Adrenal gland (tissue), 9 donors: ENCODE measurements at regions not wholly inside any gene's neighbourhood (a gene's known extent, or its start where the extent isn't known, plus 50 kb on each side); places are given as distances from the start of the nearest gene placed in this dataset.

Experiments
- DNase-seq, 7 donors: peaks; one replicate each; pipeline ENCODE4 v3.0.0-alpha.2; 2019 to 2020
- H3K27ac ChIP-seq, 5 donors: fragments of 200-600 bp; sonication (generic) in 4 of 5; 1 replicate in 3 of 5; 2 replicates in 2 of 5; pipeline versions ENCODE4 v1.5.1 to v1.8.0; 2016 to 2020; ENCODE audit warnings: mild to moderate bottlenecking in 1 of 5
- H3K27me3 ChIP-seq: fragments of 200-600 bp; 2 replicates; pipeline ENCODE4 v1.8.0; 2021
- H3K36me3 ChIP-seq, 2 donors: fragments of 200-600 bp; replicated peaks in 1 of 2; 1 replicate in 1 of 2; 2 replicates in 1 of 2; pipeline versions ENCODE4 v1.5.1 to v1.8.0; 2018 to 2022
- H3K4me1 ChIP-seq, 2 donors: fragments of 200-600 bp; replicated peaks in 1 of 2; 1 replicate in 1 of 2; 2 replicates in 1 of 2; pipeline versions ENCODE4 v1.5.1 to v1.8.0; 2018 to 2021
- H3K4me3 ChIP-seq, 4 donors: fragments of 200-600 bp; sonication (generic) in 3 of 4; one replicate each; pipeline ENCODE4 v1.5.1; 2016 to 2018
- H3K9me3 ChIP-seq, 3 donors: fragments of 200-600 bp; sonication (generic) in 1 of 3; replicated peaks in 1 of 3; 1 replicate in 2 of 3; 2 replicates in 1 of 3; pipeline versions ENCODE4 v1.5.1 to v1.8.0; 2016 to 2021
- POLR2A ChIP-seq, 2 donors: fragments of 450-650 bp; IDR thresholded peaks; one replicate each; pipeline ENCODE4 v1.6.1; 2017; ENCODE audit warnings: antibody characterized with exemption in 2 of 2, mild to moderate bottlenecking in 2 of 2, moderate library complexity in 1 of 2
- WGBS, 4 donors: extraction: QIAGEN DNeasy Blood & Tissue Kit in 2 of 4; methylation state at CpG; one replicate each; pipeline versions ENCODE4 v1.1.5 to v1.1.7; 2013 to 2017; 5-methylcytosine and 5-hydroxymethylcytosine counted together
- intact Hi-C, 2 donors: fragments of 100-400 bp; cut with DNase I; formaldehyde crosslinking; loops; one replicate each; pipeline versions ENCODE4 v1.14.1 to v1.15.0; 2022 to 2023
- TF ChIP-seq, protein P1 (sequence below), 6 experiments: fragments of 450-650 bp in 4 of 6; fragments of 200-600 bp in 2 of 6; sonication (generic) in 1 of 6; IDR thresholded peaks; 1 replicate in 5 of 6; 2 replicates in 1 of 6; pipeline versions ENCODE4 v1.5.1 to v1.8.0; 2016 to 2021; ENCODE audit warnings: antibody characterized with exemption in 6 of 6, mild to moderate bottlenecking in 2 of 6, moderate library complexity in 1 of 6
- donor health status: healthy with polysubstance abuse.
- donor health status: Bipolar disorder and iron deficiency.
- donor health status: DM: yes; HTN: yes; CAD: no.
- donor health status: DM: no; HTN: no; CAD: no.
- donor health status: DM: no; HTN: no; CAD: no.

DNA sequence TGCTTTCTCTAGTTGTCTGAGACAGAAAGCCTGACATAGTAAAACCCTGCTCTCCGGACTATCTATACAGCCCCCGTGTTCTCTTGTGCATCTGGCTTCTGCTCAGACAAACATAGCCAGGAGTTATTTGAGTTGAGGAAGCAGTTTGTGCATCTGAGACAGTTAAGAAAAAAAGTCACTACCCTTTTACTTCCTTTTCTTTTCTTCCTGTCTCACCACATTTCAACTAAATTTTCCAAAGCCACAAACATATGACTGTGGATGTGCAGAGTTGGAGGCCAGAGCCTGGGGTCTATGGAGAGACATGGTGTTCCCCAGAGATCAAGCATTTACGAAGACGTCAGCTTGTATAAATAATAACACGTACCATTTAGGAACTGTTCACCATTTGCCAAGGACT lies 158.5 kb upstream of the FGGY start:
- 60 to 81% (median 67%) methylated on average over 5 of the region's 5 CpGs for WGBS, 4 donors

DNA sequence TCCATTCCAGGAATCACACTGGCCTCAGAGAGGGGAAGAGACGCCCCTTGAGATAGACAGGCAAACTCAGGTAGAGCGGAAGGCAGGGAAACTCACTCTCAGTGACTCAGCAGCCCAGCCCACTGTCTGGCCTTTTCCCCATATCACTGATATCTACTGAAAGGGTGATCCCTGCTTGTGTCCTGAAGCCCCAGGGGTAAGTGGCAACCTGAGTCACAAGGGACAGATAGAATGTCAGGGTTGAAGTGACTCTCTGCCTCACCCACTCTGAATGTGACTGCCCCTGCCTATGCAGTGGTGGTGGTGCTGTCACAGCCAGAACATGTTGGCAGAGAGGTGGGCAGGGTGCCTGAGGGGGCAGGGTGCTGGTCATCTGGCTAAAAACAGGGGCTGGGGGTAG lies 157.5 kb upstream of the FGGY start:
- TF ChIP-seq POLR2A (IDR thresholded peaks at IDR 0.05), result no peak
- TF ChIP-seq, protein P1, sequence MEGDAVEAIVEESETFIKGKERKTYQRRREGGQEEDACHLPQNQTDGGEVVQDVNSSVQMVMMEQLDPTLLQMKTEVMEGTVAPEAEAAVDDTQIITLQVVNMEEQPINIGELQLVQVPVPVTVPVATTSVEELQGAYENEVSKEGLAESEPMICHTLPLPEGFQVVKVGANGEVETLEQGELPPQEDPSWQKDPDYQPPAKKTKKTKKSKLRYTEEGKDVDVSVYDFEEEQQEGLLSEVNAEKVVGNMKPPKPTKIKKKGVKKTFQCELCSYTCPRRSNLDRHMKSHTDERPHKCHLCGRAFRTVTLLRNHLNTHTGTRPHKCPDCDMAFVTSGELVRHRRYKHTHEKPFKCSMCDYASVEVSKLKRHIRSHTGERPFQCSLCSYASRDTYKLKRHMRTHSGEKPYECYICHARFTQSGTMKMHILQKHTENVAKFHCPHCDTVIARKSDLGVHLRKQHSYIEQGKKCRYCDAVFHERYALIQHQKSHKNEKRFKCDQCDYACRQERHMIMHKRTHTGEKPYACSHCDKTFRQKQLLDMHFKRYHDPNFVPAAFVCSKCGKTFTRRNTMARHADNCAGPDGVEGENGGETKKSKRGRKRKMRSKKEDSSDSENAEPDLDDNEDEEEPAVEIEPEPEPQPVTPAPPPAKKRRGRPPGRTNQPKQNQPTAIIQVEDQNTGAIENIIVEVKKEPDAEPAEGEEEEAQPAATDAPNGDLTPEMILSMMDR (IDR thresholded peaks at IDR 0.05), result no peak
- Histone ChIP-seq H3K27ac (peak overlapping the region in 3 of 5 donors; percentile 22 to 59 (median 30)), H3K4me3 (no peak overlapping the region), H3K4me1 (peaks cover 5 to 45% of the 10 kb centered on the region in 2 donors), H3K9me3 (no peaks in the 10 kb centered on the region), H3K36me3 (no peaks in the 10 kb centered on the region), H3K27me3 (no peaks in the 10 kb centered on the region)
- intact Hi-C loops, result no loop called here
- DNase-seq, result peak; percentile 42 to 78 (median 69)
- WGBS, 4 donors, result 27 to 55% (median 45%) methylated on average over 2 of the region's 2 CpGs

More for the DNA sequence above, 158.5 kb upstream of the FGGY start:
- intact Hi-C loops, result no loop called here
- TF ChIP-seq, protein P1 (IDR thresholded peaks at IDR 0.05), result no peak
- TF ChIP-seq POLR2A (IDR thresholded peaks at IDR 0.05), result no peak
- H3K9me3 ChIP-seq, result no peaks in the 10 kb centered on the region
- no peak overlapping the region for H3K4me3 ChIP-seq
- no peaks in the 10 kb centered on the region for H3K36me3 ChIP-seq
- H3K27me3 ChIP-seq, result no peaks in the 10 kb centered on the region
- no peak for DNase-seq
- peaks cover 5 to 40% of the 10 kb centered on the region in 2 donors for H3K4me1 ChIP-seq
- peak overlapping the region in 2 of 5 donors; percentile 45 to 78 for H3K27ac ChIP-seq

DNA sequence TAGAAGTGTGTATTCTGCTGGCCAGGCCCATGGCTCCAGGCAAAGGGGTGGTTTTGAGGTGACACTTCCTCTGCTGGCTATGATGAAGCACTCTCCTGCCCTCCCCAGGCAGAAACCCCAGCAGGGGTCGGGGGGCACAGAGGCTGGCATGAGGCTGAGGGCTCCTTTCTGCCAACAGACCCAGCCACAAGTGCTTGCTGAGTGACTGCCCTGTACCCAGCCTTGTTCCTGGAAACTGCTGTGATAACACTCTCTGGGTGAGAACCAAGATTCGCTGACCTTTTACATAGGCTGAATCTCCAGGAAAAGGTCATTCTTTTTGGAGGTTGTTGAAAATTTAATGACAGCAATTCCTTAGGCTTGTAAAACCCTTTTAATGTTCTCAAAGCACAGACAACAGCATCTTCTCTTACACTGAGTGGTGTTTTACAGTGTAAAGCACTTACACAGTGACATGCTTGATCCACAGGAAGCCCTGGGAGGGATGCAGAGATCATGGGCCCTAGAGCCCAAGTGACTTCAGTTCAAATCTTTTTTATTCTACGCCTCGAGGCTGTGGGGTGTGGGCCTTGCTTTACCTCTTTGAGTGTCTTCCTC lies 155.5 kb upstream of the FGGY start:
- TF ChIP-seq POLR2A (IDR thresholded peaks at IDR 0.05), result no peak
- TF ChIP-seq, protein P1 (IDR thresholded peaks at IDR 0.05), result no peak
- H3K27me3 ChIP-seq, result no peaks in the 10 kb centered on the region
- WGBS, 4 donors, result 60 to 68% (median 63%) methylated on average over 4 of the region's 4 CpGs
- peak overlapping the region in 2 of 5 donors; percentile 59 to 75 for H3K27ac ChIP-seq
- no peak overlapping the region for H3K4me3 ChIP-seq
- H3K4me1 ChIP-seq, result peaks cover 5 to 52% of the 10 kb centered on the region in 2 donors
- intact Hi-C loops, result no loop called here
- no peaks in the 10 kb centered on the region for H3K36me3 ChIP-seq
- peak in 3 of 7 donors; percentile 42 to 52 (median 42) for DNase-seq
- no peaks in the 10 kb centered on the region for H3K9me3 ChIP-seq

DNA sequence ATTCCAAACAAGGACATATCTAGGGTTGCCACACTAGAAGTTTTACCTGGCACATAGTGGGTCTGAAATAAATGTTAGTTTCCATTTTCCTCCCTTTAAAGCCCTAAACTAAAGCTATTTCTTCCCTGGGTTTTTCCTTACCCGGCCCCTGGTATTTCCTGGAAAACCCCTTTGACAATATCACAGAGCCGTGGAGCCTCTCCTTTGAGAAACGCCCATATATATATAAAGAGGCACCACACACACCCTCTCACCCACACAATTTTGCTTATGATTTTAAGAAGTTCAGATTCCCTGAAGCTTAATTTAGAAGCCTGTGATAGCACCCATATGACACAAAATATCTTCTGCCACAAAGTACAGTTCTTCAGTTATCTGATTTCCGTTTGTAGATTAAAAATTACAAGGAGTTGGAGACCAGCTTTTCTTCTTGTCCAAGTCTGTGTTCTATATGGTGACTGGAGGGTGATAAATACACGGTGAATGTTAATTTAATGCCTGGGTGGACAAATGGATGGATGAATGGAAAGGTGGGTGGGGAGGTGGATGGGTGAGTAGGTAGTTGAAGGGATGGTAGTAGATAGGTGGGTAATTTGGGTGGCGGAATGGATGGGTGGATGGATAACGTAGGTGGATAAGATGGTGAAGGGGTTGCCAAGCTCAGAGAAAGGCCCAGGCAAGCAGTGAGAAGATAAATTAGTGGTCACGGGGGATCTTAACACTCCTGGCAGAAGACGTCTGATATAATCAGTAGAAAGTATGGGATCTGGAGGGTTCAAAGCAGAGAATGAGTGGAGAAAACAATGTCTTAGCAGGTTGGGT lies 154.4 kb upstream of the FGGY start:
- Histone ChIP-seq H3K4me1 (peaks cover 8 to 55% of the 10 kb centered on the region in 2 donors), H3K36me3 (no peaks in the 10 kb centered on the region), H3K9me3 (no peaks in the 10 kb centered on the region), H3K27ac (peak overlapping the region in 2 of 5 donors; percentile 15 to 73), H3K27me3 (no peaks in the 10 kb centered on the region), H3K4me3 (no peak overlapping the region)
- 81 to 85% (median 82%) methylated on average over 9 of the region's 9 CpGs for WGBS, 4 donors
- no peak for DNase-seq
- TF ChIP-seq, protein P1 (IDR thresholded peaks at IDR 0.05), result no peak
- TF ChIP-seq POLR2A (IDR thresholded peaks at IDR 0.05), result no peak
- intact Hi-C loops, result no loop called here
